GM12878 (cell line): ENCODE measurements at regions not wholly inside any gene's neighbourhood (a gene's known extent, or its start where the extent isn't known, plus 50 kb on each side); places are given as distances from the start of the nearest gene placed in this dataset.

Source experiments
- ATAC-seq: fragments of 200-7000 bp; cut with Tn5 transposase; 3 replicates; pipeline ENCODE4 v1.9.1; 2020; ENCODE audit warnings: mild to moderate bottlenecking, moderate library complexity
- BruUV-seq: library from RNA; stranded (reverse); fragments of 400-500 nt; replicated peaks from 2 replicates; lab custom pipeline; 2021; lab: Mats Ljungman, UMichigan
- CTCF ChIA-PET: fragments of 300-600 bp; sonication (Branson Sonifier 250); formaldehyde crosslinking; extraction: SDS; loops from one replicate; lab custom pipeline; 2021; ENCODE audit warnings: inconsistent platforms; lab: Yijun Ruan, JAX
- POLR2A ChIA-PET: fragments of 350-600 bp; formaldehyde crosslinking; extraction: SDS; loops from one replicate; lab custom pipeline; 2021; ENCODE audit warnings: inconsistent platforms; lab: Charles Lee
- RAD21 ChIA-PET: fragments of 300-600 bp; sonication (Branson Sonifier 250); formaldehyde crosslinking; loops from one replicate; lab custom pipeline; 2023; ENCODE audit warnings: antibody characterized with exemption; ENCODE audit not compliant: unreplicated experiment; lab: Charles Lee
- SMC1A ChIA-PET: fragments of 300-600 bp; sonication (Branson Sonifier 250); formaldehyde crosslinking; loops from one replicate; lab custom pipeline; 2023; ENCODE audit not compliant: unreplicated experiment, uncharacterized antibody; lab: Charles Lee
- DNase-seq: peaks from one replicate; pipeline ENCODE4 v3.0.0-alpha.2; 2011; ENCODE audit warnings: low read depth, low spot score
- FAIRE-seq: peaks from 3 replicates; lab custom pipeline; 2011; peaks lifted over from hg19 to GRCh38; lab: Jason Lieb, UNC
- H2AFZ ChIP-seq: 2 replicates; pipeline ENCODE4 v1.6.0; 2011; ENCODE audit warnings: low read depth, low read length, control low read depth; ENCODE audit not compliant: control insufficient read depth
- H3K27ac ChIP-seq: 2 replicates; pipeline ENCODE4 v1.5.1; 2011; ENCODE audit warnings: control low read depth; ENCODE audit not compliant: control insufficient read depth, insufficient read depth
- H3K27me3 ChIP-seq, 2 experiments: replicated peaks in 1 of 2; 2 replicates each; pipeline versions ENCODE4 v1.6.0 to v1.6.1; 2011; ENCODE audit warnings: low read length in 1 of 2; ENCODE audit not compliant: control insufficient read depth in 2 of 2, insufficient read depth in 2 of 2
- H3K36me3 ChIP-seq, 2 experiments: 2 replicates each; pipeline ENCODE4 v1.5.1; 2011; ENCODE audit warnings: low read length in 1 of 2; ENCODE audit not compliant: control insufficient read depth in 2 of 2, insufficient read depth in 2 of 2
- H3K4me1 ChIP-seq: 2 replicates; pipeline ENCODE4 v1.6.1; 2011; ENCODE audit warnings: mild to moderate bottlenecking, low read length, moderate library complexity, mixed read lengths; ENCODE audit not compliant: control insufficient read depth, insufficient read depth
- H3K4me2 ChIP-seq: 2 replicates; pipeline ENCODE4 v1.6.0; 2011; ENCODE audit warnings: control low read depth; ENCODE audit not compliant: control insufficient read depth, insufficient read depth
- H3K4me3 ChIP-seq: fragments of 200-600 bp; sonication (generic); 2 replicates; pipeline ENCODE4 v1.5.1; 2016
- H3K79me2 ChIP-seq: 2 replicates; pipeline ENCODE4 v1.6.0; 2011; ENCODE audit warnings: low read length; ENCODE audit not compliant: control insufficient read depth, insufficient read depth
- H3K9ac ChIP-seq: 2 replicates; pipeline ENCODE4 v1.8.0; 2011; ENCODE audit warnings: low read length, control low read depth, mixed read lengths; ENCODE audit not compliant: control insufficient read depth, insufficient read depth
- H3K9me3 ChIP-seq: replicated peaks from 3 replicates; pipeline ENCODE4 v1.5.1; 2011; ENCODE audit warnings: mild to moderate bottlenecking, low read length; ENCODE audit not compliant: control insufficient read depth, insufficient read depth
- H4K20me1 ChIP-seq: 2 replicates; pipeline ENCODE4 v1.6.0; 2011; ENCODE audit not compliant: control insufficient read depth, insufficient read depth
- ATF3 ChIP-seq: IDR thresholded peaks from 2 replicates; pipeline ENCODE4 v1.6.1; 2011; ENCODE audit warnings: low read depth, mild to moderate bottlenecking, low read length, moderate library complexity, borderline replicate concordance; ENCODE audit errors: extremely low read depth
- CREB1 ChIP-seq: IDR thresholded peaks from 2 replicates; pipeline ENCODE4 v1.6.1; 2012; ENCODE audit warnings: low read depth, mild to moderate bottlenecking, inconsistent platforms
- DPF2 ChIP-seq: fragments of 450-650 bp; IDR thresholded peaks from 2 replicates; pipeline ENCODE4 v1.6.1; 2017; ENCODE audit warnings: mild to moderate bottlenecking
- ETV6 ChIP-seq, 2 experiments: fragments of 450-650 bp in 1 of 2; IDR thresholded peaks in 1 of 2; conservative IDR thresholded peaks in 1 of 2; 2 replicates each; pipeline ENCODE4 v1.6.1; 2014; ENCODE audit warnings: antibody characterized with exemption in 1 of 2, borderline replicate concordance in 1 of 2, low read depth in 1 of 2, mild to moderate bottlenecking in 1 of 2, moderate library complexity in 1 of 2
- HDAC6 ChIP-seq: fragments of 200-600 bp; sonication (generic); IDR thresholded peaks from one replicate; pipeline ENCODE4 v1.8.0; 2017; ENCODE audit warnings: antibody characterized with exemption; ENCODE audit not compliant: unreplicated experiment
- IKZF1 ChIP-seq: fragments of 450-650 bp; conservative IDR thresholded peaks from 2 replicates; pipeline ENCODE4 v1.6.1; 2017; ENCODE audit warnings: antibody characterized with exemption, mild to moderate bottlenecking
- MTA3 ChIP-seq: IDR thresholded peaks from 2 replicates; pipeline ENCODE4 v1.6.1; 2012; ENCODE audit warnings: low read length, inconsistent platforms, borderline replicate concordance
- PAX8 ChIP-seq: fragments of 450-650 bp; IDR thresholded peaks from 2 replicates; pipeline ENCODE4 v1.6.1; 2017; ENCODE audit warnings: mild to moderate bottlenecking, moderate library complexity
- POLR2A ChIP-seq: IDR thresholded peaks from 2 replicates; pipeline ENCODE4 v1.6.1; 2011; ENCODE audit warnings: low read depth, mild to moderate bottlenecking, low read length
- RAD21 ChIP-seq: IDR thresholded peaks from 2 replicates; pipeline ENCODE4 v1.6.1; 2011; ENCODE audit warnings: mild to moderate bottlenecking, low read depth, low read length, moderate library complexity; ENCODE audit not compliant: insufficient read depth
- SIN3A ChIP-seq: IDR thresholded peaks from 2 replicates; pipeline ENCODE4 v1.6.1; 2012; ENCODE audit warnings: low read depth, low read length, improper control_type of control experiment
- STAT3 ChIP-seq: IDR thresholded peaks from 2 replicates; pipeline ENCODE4 v1.6.1; 2011; ENCODE audit warnings: low read depth, low read length, improper control_type of control experiment
- TCF7 ChIP-seq: IDR thresholded peaks from 2 replicates; pipeline ENCODE4 v1.6.1; 2014; ENCODE audit warnings: antibody characterized with exemption, borderline replicate concordance
- ZBTB33 ChIP-seq: fragments of 450-650 bp; IDR thresholded peaks from 2 replicates; pipeline ENCODE4 v1.6.1; 2017; ENCODE audit warnings: mild to moderate bottlenecking
- WGBS: methylation state at CpG from one replicate; pipeline ENCODE4 v1.1.6; 2016; ENCODE audit warnings: low lambda C conversion rate; ENCODE audit not compliant: insufficient replicate concordance, insufficient coverage; ENCODE audit errors: missing lambda C conversion rate; 5-methylcytosine and 5-hydroxymethylcytosine counted together
- in situ Hi-C: fragments of 300-500 bp; cut with MboI; formaldehyde crosslinking; loops from 9 replicates; pipeline ENCODE4 v1.14.3; 2018; ENCODE audit warnings: mixed read lengths
- intact Hi-C: fragments of 100-400 bp; cut with micrococcal nuclease; formaldehyde crosslinking; loops from one replicate; pipeline ENCODE4 v1.14.2; 2022; ENCODE audit not compliant: unreplicated experiment
- TF ChIP-seq, protein P1 (sequence below): fragments of 450-650 bp; IDR thresholded peaks from 2 replicates; pipeline ENCODE4 v1.6.1; 2014; ENCODE audit warnings: mild to moderate bottlenecking
- TF ChIP-seq, protein P2 (sequence below): IDR thresholded peaks from 2 replicates; pipeline ENCODE4 v1.6.1; 2012; ENCODE audit warnings: low read depth, low read length, improper control_type of control experiment
- TF ChIP-seq, protein P3 (sequence below): fragments of 150-350 bp; IDR thresholded peaks from 2 replicates; pipeline ENCODE4 v1.6.1; 2016; ENCODE audit warnings: low read depth, low read length

DNA sequence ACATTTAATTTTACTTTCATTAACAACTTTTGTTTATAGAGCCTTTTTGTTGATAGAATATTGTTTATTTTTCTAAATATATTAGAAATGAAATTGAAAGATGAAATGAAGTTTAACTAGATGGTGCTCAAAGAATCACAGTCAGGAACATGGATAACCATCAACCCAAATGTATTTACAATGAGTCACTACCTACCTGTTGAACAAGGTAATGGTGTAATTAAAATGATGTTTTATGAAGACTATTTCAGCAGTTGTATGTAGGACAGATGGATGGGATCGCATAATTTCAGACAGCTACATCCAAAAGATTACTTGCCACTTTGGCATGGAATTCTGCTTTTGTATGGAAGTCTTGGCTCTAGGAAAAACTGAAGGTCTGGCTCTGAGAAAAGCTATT lies 403.6 kb upstream of the SLC10A2 start:
- no TSS peak for BruUV-seq
- ATAC-seq (no peak), FAIRE-seq (no peak), DNase-seq (no peak)
- no peaks in the 10 kb centered on the region for H3K79me2 ChIP-seq
- SMC1A ChIA-PET, result interaction anchor here (0.6 to 1.9 kb wide), 6 partner anchors 11 to 319 kb away, joined by 3 to 5 read pairs (median 3); no protein-coding TSS in a partner anchor
- no peaks in the 10 kb centered on the region for H3K9me3 ChIP-seq
- H2AFZ ChIP-seq, result no peak overlapping the region
- RAD21 ChIA-PET, result no interaction called here
- intact Hi-C loops (no loop called here), in situ Hi-C loops (no loop called here)
- POLR2A ChIA-PET, result no interaction called here
- H3K9ac ChIP-seq, result no peak overlapping the region
- H3K36me3 ChIP-seq, result no peaks in the 10 kb centered on the region
- H3K27ac ChIP-seq, result no peak overlapping the region
- 27% methylated on average over 1 of the region's 1 CpG for WGBS
- no peaks in the 10 kb centered on the region for H4K20me1 ChIP-seq
- H3K27me3 ChIP-seq, result no peaks in the 10 kb centered on the region
- CTCF ChIA-PET, result interaction anchor here (0.9 kb wide), 1 partner anchor 10 kb away, joined by 3 read pairs; no protein-coding TSS in a partner anchor
- H3K4me3 ChIP-seq, result no peak overlapping the region
- no peaks in the 10 kb centered on the region for H3K4me1 ChIP-seq
- H3K4me2 ChIP-seq, result no peak overlapping the region
- TF ChIP-seq SIN3A (no peak), POLR2A (no peak), HDAC6 (no peak), DPF2 (no peak), CREB1 (no peak), PAX8 (no peak), RAD21 (no peak), STAT3 (no peak), ZBTB33 (no peak), ETV6 (conservative IDR thresholded peaks at IDR 0.05 in 1 of 2, IDR thresholded peaks at IDR 0.05 in 1 of 2; ENCODE audit: borderline replicate concordance in 1 of 2, low read depth in 1 of 2) (no peak), TCF7 (no peak), ATF3 (no peak), IKZF1 (no peak), MTA3 (no peak)
- TF ChIP-seq, protein P1, sequence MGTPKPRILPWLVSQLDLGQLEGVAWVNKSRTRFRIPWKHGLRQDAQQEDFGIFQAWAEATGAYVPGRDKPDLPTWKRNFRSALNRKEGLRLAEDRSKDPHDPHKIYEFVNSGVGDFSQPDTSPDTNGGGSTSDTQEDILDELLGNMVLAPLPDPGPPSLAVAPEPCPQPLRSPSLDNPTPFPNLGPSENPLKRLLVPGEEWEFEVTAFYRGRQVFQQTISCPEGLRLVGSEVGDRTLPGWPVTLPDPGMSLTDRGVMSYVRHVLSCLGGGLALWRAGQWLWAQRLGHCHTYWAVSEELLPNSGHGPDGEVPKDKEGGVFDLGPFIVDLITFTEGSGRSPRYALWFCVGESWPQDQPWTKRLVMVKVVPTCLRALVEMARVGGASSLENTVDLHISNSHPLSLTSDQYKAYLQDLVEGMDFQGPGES, result no peak
- TF ChIP-seq, protein P2, sequence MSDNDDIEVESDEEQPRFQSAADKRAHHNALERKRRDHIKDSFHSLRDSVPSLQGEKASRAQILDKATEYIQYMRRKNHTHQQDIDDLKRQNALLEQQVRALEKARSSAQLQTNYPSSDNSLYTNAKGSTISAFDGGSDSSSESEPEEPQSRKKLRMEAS, result no peak
- TF ChIP-seq, protein P3, sequence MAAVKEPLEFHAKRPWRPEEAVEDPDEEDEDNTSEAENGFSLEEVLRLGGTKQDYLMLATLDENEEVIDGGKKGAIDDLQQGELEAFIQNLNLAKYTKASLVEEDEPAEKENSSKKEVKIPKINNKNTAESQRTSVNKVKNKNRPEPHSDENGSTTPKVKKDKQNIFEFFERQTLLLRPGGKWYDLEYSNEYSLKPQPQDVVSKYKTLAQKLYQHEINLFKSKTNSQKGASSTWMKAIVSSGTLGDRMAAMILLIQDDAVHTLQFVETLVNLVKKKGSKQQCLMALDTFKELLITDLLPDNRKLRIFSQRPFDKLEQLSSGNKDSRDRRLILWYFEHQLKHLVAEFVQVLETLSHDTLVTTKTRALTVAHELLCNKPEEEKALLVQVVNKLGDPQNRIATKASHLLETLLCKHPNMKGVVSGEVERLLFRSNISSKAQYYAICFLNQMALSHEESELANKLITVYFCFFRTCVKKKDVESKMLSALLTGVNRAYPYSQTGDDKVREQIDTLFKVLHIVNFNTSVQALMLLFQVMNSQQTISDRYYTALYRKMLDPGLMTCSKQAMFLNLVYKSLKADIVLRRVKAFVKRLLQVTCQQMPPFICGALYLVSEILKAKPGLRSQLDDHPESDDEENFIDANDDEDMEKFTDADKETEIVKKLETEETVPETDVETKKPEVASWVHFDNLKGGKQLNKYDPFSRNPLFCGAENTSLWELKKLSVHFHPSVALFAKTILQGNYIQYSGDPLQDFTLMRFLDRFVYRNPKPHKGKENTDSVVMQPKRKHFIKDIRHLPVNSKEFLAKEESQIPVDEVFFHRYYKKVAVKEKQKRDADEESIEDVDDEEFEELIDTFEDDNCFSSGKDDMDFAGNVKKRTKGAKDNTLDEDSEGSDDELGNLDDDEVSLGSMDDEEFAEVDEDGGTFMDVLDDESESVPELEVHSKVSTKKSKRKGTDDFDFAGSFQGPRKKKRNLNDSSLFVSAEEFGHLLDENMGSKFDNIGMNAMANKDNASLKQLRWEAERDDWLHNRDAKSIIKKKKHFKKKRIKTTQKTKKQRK, result no peak
